ENCODE measurements at regions not wholly inside any gene's neighbourhood (a gene's known extent, or its start where the extent isn't known, plus 50 kb on each side); places are given as distances from the start of the nearest gene placed in this dataset.

GRCh38 chr7:110296321-110296720, 794.6 kb upstream of the LRRN3 start:
- TF ChIP-seq CTCF (IDR thresholded peaks at IDR 0.05) = no peak
- no peak for TF ChIP-seq POLR2A (IDR thresholded peaks at IDR 0.05; ENCODE audit: low read depth)
- TF ChIP-seq POLR2AphosphoS5 (IDR thresholded peaks at IDR 0.05) = no peak

Data from esophagus muscularis mucosa (tissue), 3 donors.